ENCODE measurements at regions not wholly inside any gene's neighbourhood (a gene's known extent, or its start where the extent isn't known, plus 50 kb on each side); places are given as distances from the start of the nearest gene placed in this dataset.

DNA sequence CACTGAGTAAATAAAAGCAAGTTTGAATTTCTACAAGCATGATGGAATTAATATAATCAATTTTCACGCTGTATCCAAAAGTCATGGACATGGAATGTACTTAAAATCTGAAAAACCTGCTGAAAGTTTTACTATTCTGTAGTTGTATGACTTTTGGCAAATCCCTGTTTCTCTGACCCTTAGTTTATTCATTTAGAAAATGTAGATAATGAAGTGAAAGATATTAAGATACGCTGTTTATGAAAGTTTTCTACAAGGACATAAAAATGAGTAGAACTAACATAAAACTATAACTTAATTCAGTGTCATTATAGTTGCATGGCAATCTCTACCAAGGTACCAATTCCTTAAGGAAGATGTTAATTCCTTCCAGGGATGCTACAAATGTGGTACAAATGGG lies 363.2 kb upstream of the MPDZ start:
- FAIRE-seq: no peak
- POLR2A ChIA-PET: no interaction called here
- in situ Hi-C loops (cut with HindIII; ENCODE audit: extremely low pct_ligation_motif_present, low pct_unique_long_range_greater_than_20kb): no loop called here

More for the DNA sequence above, 363.2 kb upstream of the MPDZ start:
- Histone ChIP-seq H2AFZ (ENCODE audit: low read length) (no peak overlapping the region), H4K20me1 (ENCODE audit: insufficient read depth, low read length) (no peaks in the 10 kb centered on the region), H3K36me3 (replicated peaks in 1 of 2; ENCODE audit: control insufficient read depth in 1 of 2, insufficient read depth in 2 of 2, low read length in 2 of 2) (no peaks in the 10 kb centered on the region), H3K79me2 (ENCODE audit: insufficient read depth, low read length) (no peaks in the 10 kb centered on the region), H3K4me2 (ENCODE audit: low read depth, low read length) (no peak overlapping the region), H3K4me3 (replicated peaks in 1 of 3; ENCODE audit: insufficient read depth in 1 of 3, low read depth in 2 of 3, low read length in 3 of 3) (no peak overlapping the region), H3K9ac (ENCODE audit: insufficient read depth, low read depth, low read length) (no peak overlapping the region), H3K9me3 (ENCODE audit: low read length) (no peaks in the 10 kb centered on the region), H3K27ac (ENCODE audit: extremely low read length, insufficient read depth, low read length) (no peak overlapping the region), H3K4me1 (ENCODE audit: insufficient read depth, low read length) (no peaks in the 10 kb centered on the region), H3K27me3 (ENCODE audit: control insufficient read depth in 1 of 2, insufficient read depth in 2 of 2, low read length in 2 of 2) (no peaks in the 10 kb centered on the region)
- intact Hi-C loops (cut with micrococcal nuclease; ENCODE audit: unreplicated experiment): no loop called here
- no peak for DNase-seq (ENCODE audit: low spot score)
- BruUV-seq (replicated peaks): no TSS peak
- TF ChIP-seq TBL1XR1 (IDR thresholded peaks at IDR 0.05; ENCODE audit: borderline replicate concordance, low read length, partially characterized antibody): no peak
- no peak for TF ChIP-seq ZBTB25 (CRISPR knock-in tag; IDR thresholded peaks at IDR 0.05)
- TF ChIP-seq, protein P1, sequence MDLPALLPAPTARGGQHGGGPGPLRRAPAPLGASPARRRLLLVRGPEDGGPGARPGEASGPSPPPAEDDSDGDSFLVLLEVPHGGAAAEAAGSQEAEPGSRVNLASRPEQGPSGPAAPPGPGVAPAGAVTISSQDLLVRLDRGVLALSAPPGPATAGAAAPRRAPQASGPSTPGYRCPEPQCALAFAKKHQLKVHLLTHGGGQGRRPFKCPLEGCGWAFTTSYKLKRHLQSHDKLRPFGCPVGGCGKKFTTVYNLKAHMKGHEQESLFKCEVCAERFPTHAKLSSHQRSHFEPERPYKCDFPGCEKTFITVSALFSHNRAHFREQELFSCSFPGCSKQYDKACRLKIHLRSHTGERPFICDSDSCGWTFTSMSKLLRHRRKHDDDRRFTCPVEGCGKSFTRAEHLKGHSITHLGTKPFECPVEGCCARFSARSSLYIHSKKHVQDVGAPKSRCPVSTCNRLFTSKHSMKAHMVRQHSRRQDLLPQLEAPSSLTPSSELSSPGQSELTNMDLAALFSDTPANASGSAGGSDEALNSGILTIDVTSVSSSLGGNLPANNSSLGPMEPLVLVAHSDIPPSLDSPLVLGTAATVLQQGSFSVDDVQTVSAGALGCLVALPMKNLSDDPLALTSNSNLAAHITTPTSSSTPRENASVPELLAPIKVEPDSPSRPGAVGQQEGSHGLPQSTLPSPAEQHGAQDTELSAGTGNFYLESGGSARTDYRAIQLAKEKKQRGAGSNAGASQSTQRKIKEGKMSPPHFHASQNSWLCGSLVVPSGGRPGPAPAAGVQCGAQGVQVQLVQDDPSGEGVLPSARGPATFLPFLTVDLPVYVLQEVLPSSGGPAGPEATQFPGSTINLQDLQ (CRISPR knock-in tag; IDR thresholded peaks at IDR 0.05): no peak
- TF ChIP-seq, protein P2, sequence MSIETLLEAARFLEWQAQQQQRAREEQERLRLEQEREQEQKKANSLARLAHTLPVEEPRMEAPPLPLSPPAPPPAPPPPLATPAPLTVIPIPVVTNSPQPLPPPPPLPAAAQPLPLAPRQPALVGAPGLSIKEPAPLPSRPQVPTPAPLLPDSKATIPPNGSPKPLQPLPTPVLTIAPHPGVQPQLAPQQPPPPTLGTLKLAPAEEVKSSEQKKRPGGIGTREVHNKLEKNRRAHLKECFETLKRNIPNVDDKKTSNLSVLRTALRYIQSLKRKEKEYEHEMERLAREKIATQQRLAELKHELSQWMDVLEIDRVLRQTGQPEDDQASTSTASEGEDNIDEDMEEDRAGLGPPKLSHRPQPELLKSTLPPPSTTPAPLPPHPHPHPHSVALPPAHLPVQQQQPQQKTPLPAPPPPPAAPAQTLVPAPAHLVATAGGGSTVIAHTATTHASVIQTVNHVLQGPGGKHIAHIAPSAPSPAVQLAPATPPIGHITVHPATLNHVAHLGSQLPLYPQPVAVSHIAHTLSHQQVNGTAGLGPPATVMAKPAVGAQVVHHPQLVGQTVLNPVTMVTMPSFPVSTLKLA (IDR thresholded peaks at IDR 0.05): no peak
- no peak for TF ChIP-seq ZNF644 (CRISPR knock-in tag; IDR thresholded peaks at IDR 0.05; ENCODE audit: low read depth)
- TF ChIP-seq HMG20A (CRISPR knock-in tag; IDR thresholded peaks at IDR 0.05; ENCODE audit: borderline replicate concordance): no peak
- TF ChIP-seq, protein P3, sequence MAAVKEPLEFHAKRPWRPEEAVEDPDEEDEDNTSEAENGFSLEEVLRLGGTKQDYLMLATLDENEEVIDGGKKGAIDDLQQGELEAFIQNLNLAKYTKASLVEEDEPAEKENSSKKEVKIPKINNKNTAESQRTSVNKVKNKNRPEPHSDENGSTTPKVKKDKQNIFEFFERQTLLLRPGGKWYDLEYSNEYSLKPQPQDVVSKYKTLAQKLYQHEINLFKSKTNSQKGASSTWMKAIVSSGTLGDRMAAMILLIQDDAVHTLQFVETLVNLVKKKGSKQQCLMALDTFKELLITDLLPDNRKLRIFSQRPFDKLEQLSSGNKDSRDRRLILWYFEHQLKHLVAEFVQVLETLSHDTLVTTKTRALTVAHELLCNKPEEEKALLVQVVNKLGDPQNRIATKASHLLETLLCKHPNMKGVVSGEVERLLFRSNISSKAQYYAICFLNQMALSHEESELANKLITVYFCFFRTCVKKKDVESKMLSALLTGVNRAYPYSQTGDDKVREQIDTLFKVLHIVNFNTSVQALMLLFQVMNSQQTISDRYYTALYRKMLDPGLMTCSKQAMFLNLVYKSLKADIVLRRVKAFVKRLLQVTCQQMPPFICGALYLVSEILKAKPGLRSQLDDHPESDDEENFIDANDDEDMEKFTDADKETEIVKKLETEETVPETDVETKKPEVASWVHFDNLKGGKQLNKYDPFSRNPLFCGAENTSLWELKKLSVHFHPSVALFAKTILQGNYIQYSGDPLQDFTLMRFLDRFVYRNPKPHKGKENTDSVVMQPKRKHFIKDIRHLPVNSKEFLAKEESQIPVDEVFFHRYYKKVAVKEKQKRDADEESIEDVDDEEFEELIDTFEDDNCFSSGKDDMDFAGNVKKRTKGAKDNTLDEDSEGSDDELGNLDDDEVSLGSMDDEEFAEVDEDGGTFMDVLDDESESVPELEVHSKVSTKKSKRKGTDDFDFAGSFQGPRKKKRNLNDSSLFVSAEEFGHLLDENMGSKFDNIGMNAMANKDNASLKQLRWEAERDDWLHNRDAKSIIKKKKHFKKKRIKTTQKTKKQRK (IDR thresholded peaks at IDR 0.05; ENCODE audit: low read length): no peak
- TF ChIP-seq ELK4 (CRISPR knock-in tag; IDR thresholded peaks at IDR 0.05; ENCODE audit: borderline replicate concordance): no peak
- TF ChIP-seq ZNF354B (CRISPR knock-in tag; IDR thresholded peaks at IDR 0.05): no peak
- no peak for TF ChIP-seq ZBTB26 (CRISPR knock-in tag; IDR thresholded peaks at IDR 0.05; ENCODE audit: borderline replicate concordance)
- TF ChIP-seq ATF2 (CRISPR knock-in tag; IDR thresholded peaks at IDR 0.05): no peak
- no peak for ATAC-seq
- WGBS (ENCODE audit: low lambda C conversion rate): 2% methylated on average over 2 of the region's 2 CpGs
- CTCF ChIA-PET (ENCODE audit: low intra/inter-chr PET ratio, low total read pairs): no interaction called here
